ENCODE measurements at regions not wholly inside any gene's neighbourhood (a gene's known extent, or its start where the extent isn't known, plus 50 kb on each side); places are given as distances from the start of the nearest gene placed in this dataset.

GRCh38 chr5:23372177-23372576, 135.2 kb upstream of the PRDM9 start:
- TF ChIP-seq HOXA7 (CRISPR knock-in tag; IDR thresholded peaks at IDR 0.05), result no peak
- TF ChIP-seq ZSCAN22 (CRISPR knock-in tag; IDR thresholded peaks at IDR 0.05), result no peak
- TF ChIP-seq POLR2A (IDR thresholded peaks at IDR 0.05; ENCODE audit: insufficient read depth in 1 of 2, low read depth in 2 of 2, low read length in 2 of 2), result no peak
- no peak for TF ChIP-seq PCBP1 (IDR thresholded peaks at IDR 0.05; ENCODE audit: borderline replicate concordance, low read depth, low read length)
- no peak for TF ChIP-seq ZNF24 (IDR thresholded peaks at IDR 0.05)
- no peak for TF ChIP-seq ZNF143 (CRISPR knock-in tag; IDR thresholded peaks at IDR 0.05)
- no peak for TF ChIP-seq NFKBIZ (CRISPR knock-in tag; IDR thresholded peaks at IDR 0.05)
- no peak for TF ChIP-seq ATF4 (CRISPR knock-in tag; IDR thresholded peaks at IDR 0.05)
- TF ChIP-seq CBFB (CRISPR knock-in tag; IDR thresholded peaks at IDR 0.05), result no peak

Measured in HepG2 (cell line).